GM18502 (cell line): ENCODE measurements at regions not wholly inside any gene's neighbourhood (a gene's known extent, or its start where the extent isn't known, plus 50 kb on each side); places are given as distances from the start of the nearest gene placed in this dataset.

Source experiments
- ATAC-seq: cut with Tn5 transposase; IDR thresholded peaks from one replicate; pipeline ENCODE4 v1.9.1; 2021; ENCODE audit warnings: mild to moderate bottlenecking; ENCODE audit not compliant: unreplicated experiment, poor library complexity

DNA sequence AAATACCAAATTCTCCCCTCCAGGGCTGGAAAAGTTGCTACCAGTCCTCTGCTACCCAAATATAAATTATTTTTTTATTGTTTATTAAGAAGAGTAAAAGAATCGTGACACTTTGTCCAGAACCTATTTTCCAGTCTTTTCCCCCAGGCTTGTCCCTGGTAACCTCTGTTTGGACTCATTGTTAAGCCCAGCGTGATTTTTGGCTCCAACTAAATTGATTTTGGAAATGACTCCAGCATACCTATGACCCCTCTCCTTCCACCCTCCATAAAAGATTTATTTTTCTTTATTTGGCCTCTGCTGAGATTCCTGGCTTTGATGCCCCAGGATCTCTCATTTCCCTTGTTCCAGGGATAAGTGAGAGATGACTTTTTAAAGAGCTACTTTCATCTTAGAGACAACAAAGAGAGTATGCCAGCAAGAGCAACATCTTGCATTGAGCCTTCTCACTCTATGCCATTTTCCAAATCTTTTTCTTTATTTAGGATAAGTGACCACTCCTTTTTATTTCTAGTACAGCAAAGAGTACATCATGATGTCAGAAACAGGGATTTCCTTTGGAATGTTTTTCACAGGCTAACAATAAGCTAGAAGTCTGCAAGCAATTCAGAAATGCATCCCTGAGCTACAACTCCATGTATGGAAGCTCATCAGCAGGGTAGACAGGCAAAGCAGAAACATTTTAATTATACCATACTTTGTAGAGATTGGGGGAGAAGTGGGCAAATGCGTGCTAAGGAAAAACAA, 75.8 kb downstream of the DAD1 start:
- ATAC-seq, result no peak

DNA sequence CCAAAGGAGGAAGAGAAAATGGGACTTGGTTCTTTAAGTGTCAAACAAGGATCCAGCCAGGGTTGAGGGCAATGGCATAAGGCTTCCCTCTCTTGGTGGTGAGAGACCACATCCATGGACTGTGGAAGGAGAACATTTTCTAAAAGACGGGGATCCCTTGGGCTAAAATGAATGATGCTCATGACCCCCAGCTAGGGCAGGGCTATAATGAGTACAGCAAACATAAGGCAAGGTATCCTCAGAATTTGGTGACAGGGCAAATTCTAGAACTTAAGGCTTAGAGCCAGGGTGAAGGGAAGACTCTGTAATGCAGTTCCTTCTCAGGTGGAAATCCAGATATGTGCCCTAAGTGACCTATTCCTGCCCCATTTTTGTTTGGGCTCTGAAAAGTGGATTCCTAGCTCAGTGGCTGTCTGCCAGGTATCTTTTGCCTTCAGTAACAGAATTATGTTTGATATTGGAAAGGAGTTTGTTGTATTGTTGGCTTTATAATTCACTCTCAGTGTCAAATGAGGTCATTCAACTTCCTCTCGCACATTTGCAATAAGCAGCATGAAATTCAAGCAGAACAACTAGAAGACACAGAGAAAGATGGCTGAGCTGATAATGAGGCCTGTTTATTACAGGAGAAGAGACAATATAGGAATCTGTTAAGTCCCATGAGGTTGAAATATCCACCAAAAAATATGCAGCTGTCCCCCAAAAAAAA, 76.8 kb downstream of the DAD1 start:
- ATAC-seq, result no peak

DNA sequence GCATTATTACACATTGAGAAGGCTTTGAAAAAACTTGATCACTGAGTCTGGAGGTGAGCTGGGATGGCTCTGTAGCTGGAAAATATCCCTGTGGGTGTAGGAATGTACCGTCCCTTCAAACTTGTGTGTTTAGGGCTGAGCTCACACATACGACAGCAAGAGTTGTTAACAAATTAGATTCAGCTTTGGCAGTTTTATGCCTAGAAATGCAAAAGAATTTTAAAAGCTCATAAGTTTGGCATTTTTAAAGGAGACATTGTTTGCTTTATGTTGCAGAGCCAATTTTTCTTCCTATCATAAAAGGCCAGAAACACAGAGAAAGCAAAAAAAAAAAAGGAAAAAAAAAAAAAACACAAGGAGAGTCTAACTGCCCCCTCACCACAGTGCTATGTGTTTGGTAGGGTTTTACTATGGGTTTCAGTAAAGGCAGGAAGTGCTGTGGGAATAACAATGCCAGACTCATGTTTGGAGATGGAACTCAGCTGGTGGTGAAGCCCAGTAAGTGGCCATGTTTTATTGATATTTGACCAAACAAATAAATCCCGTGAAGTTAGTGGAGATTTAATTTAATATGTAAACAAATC, 78.4 kb downstream of the DAD1 start:
- ATAC-seq, result no peak

DNA sequence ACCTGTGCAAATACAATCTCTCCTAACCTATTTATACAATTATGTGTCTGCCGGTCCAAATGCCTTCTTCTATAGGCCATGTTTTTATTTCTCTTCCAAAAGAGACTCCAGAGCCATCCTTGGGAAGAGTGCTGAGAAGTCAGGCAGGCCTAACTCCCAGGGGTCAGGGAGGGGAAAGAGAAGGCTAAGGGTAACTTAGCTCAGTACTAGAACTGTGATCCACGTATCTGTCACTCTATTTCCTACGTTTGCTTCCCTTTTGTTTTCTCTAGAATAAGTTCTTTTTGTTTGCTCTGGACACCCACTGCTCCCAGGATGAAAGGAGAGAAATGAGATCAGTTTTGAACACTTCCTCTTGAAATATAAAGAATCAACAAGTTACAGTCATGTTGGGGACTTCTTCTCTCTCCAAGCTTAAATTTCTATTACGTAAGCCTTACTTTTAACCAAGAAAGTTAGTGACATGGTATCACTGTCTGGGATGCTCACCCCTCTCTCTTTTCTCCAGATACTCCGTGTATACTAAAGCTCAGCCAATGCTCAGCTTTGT, 79.2 kb downstream of the DAD1 start:
- no peak for ATAC-seq

DNA sequence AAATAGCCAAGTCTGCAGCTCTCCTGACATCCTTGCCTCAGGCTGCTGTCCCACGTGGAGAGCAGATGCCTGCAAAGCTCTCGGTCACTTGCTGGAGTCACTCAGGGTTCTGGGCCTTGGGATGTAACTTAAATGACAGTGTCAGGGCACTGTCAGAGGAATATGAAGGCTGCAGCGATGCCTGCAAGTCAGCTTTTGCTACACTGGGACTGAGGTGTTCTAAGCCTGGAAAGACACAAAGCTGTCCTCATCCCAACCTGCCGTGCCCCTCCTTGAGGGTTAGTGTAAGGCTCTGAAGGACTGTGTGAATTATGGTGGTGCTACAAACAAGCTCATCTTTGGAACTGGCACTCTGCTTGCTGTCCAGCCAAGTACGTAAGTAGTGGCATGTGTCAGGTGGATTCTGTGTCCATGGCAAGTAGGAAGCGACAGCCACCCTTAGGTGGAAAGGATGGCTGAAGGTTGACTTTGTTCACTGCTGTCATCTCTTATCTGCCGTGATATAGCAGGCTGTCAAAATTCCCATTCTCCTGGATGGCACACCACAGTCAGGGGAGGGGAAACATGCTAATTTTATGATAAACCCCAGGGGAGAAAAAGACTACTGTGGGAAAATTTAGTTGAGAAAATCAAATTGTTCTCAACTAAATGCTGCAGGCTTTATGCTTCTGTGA, 79.9 kb downstream of the DAD1 start:
- ATAC-seq, result no peak

DNA sequence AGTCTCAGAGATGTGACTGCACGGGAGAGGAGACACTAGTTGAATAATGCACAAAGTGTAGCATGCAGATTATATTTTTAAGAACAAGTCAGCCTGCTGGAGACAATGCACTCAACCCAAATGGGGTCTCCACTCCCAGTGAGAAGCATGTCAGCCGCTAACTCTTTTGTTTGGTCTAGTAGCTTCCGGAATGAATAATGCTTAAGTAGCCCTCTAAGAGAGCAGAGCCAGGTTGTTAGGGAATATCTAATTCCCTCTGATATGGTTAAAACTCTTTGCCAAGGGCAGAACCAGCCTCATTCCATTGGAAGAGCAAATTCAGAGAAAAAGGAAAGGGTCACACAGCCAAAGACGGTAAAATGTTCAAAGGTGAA, 80.4 kb downstream of the DAD1 start:
- ATAC-seq, result no peak

DNA sequence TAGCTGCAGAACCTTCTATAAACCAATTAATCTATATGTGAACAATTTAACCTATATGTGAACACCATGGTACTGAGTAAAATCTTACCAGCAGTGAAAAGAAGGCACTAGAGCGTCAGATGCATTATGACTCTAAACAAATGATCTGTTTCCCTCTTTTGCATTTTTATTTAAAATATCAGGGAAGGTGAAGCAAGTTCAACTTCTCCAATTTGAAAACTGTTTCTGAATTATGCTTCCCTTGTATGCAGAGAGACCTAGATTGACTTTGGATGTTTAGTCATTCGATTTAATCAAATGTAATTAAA, 80.9 kb downstream of the DAD1 start:
- no peak for ATAC-seq

DNA sequence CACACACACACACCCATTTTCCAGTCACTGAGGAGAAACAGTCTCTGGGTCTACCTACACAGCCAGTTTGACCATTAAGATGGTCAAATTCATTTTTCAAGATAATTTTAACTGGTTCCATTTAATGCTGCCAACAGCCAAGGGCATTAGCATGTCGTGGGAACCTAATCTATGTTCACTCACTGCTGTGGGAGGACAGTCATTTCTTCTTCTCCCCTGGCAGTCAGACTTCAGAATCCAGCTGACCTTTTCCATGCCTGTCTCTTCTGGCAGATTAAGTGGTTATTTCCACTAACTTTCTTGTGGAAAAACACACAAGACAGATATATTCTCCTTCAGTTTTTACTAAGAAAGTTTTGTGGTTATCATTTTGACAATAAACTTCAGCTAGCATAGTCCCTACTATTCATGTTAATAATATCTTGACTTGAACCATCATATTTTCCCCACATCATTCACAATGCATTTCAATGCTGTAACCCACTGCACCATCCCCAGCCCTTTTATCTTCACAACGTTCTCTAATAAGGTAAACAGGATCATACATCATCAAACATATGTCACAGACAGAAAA, 82.2 kb downstream of the DAD1 start:
- ATAC-seq, result no peak

DNA sequence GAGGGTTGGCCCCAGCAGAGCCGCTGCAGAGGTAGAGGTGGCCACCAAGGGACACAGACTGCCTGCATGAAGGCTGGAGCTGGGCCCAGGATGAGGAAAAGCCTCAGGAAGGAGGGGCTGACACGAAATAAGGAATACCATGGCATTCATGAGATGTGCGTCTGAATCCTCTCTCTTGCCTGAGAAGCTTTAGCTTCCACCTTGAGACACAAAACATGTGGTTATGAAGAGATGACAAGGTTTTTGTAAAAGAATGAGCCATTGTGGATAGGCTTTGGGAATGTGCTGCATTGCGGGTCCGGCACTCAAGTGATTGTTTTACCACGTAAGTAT, 82.7 kb downstream of the DAD1 start:
- no peak for ATAC-seq

DNA sequence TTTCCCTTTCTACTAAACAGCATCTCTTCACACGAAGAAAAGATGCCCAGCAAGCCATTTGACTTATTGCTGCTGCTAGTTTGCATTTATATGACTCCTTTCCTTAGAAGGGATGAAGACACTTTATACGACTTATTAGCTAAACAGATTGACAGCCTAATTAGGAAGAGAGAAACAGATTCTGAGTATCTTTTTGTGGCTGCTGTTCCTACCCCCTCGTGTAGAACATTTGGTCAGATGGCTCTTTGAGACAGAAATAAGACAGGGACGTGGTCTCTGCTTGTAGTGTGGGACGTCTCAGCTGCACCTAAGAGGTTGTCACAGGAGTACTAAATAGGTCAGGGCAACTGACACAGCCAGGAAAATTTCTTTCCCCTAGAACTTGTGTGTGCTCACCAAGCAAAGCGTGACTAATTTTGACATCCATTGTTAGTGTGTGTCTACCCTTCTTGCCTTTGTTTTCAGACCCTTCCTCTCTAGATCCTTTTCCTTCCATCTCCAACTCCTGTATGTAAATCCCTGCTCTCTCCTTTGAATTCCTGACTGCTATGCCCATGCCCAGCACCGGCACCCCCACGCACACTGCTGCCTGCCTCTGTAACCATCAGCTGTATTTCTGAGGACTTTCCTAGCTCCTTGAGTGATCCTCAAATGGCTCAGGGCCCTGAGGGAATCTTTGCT, 83.2 kb downstream of the DAD1 start:
- no peak for ATAC-seq

DNA sequence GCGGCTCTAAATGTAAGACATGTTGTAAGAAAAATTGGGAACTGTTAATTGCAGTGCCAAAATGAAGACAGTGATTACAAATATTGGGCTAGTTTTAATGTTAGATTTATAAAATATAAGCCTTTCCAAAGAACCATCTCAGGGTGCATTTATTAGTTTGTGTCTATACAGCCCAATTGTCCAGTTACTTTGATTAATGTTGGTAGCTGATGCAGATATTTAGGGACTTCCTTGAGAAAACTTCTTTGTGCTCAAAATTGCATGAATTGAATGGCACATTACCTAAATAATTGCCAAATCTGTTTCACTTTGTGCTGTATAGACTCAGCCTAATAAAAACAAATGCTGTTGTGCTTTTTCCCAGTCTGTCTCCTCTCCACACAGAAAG, 83.7 kb downstream of the DAD1 start:
- ATAC-seq, result no peak

DNA sequence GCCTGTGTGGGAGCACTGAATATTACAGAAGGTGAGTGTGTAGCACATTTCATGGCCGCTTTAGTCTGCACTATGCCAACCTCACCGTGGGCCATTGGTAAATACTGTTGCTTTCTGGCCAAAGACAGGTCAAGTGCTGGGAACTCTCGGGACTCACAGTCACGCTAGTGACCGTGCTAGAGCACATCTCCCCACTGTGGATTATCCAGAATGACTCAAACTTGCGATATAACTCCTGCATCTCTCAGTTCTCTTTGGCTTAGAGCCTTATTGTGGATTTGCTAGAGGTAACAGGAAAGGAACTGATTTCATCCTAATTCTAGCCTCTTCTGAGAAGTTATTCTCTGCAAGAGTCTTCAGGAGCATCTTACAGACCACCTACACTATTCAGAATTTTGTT, 86.5 kb downstream of the DAD1 start:
- no peak for ATAC-seq

DNA sequence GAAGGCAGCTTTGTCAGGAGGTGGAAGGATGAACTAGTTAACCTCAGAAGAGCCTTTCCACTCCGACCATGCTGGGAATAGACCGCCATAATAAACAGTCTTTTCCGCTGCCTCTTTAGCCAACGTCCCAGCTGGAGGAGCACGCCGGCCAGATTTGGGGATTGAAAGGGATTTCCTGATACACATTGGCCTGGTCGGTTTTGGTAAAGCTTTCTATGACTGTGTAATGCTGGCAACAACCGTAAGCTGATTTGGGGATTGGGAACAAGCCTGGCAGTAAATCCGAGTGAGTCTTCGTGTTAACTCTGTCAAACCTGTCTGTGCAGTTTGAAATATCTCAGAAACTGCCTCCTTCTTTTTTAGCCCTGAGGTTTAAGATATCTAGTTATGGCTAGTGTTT, 87.0 kb downstream of the DAD1 start:
- no peak for ATAC-seq

DNA sequence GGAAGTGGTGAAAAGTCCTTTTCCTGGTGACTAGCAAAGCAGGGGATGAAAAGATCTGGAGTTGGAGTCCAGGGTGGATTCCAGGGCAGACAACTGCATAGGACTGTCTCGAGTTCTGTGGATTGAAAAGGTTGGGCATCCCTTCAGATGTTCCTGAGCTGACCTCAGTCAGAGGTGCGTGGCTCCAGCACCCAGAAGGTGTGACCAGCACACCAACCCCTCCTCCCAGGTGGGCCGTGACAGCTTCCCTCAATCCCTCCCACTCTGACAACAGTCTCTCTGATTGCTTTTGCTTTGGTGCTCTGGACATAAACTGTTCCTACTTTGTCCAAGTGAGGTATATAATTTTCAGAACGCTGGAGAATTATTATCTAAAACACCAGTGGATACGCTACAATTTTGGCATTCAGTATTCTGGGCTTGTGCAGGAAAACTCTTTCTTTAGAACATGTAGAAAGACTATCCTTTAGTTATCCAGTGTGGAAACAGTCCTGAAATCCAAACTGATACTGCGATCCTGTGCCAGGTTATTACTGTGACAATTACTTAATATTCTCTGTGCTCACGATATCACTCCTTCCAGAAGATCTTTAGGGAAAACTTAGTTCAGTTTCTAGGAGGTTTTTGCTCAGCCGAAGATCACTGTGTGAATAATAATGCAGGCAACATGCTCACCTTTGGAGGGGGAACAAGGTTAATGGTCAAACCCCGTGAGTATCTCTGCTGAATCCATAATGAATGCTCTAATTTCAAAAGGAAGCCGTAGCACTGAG, 87.9 kb downstream of the DAD1 start:
- ATAC-seq, result no peak

DNA sequence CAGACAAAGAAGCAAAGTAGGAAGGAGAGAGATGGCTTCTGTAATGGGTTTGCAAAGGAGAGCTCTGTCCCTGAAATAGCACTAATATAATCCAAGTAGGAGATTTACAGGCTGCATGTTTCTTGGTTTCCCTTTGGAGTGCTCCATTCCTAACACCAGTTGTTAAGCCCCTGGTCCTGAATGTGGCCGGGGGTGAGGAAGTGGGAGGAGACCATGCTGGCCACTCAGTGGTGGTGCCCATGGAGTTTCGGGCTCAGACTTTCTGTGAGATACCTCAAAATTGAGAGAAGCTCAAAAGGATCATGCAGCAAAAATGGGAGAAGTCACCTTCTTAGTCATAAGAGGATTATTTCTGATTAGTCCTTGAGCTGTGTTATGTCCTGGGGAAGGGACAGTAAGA, 88.5 kb downstream of the DAD1 start:
- ATAC-seq, result no peak

DNA sequence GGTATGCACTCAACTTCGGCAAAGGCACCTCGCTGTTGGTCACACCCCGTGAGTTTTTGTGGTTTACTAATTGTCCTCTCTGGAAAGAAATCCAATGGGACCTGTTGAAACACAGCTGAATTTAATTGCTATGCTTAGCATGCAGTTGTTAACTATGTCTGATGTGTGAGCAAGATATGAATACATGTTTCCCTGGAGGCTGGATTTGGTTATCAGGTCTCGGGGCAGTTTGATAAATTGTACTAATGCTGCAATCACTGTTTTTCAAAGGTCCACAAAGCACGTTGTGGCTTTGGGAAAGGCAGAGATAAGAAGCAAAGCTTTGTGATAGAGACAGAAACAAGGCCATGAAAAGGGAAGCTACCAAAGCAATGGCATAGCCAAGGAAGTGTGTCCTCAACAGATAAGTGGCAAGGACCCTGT, 91.3 kb downstream of the DAD1 start:
- no peak for ATAC-seq

DNA sequence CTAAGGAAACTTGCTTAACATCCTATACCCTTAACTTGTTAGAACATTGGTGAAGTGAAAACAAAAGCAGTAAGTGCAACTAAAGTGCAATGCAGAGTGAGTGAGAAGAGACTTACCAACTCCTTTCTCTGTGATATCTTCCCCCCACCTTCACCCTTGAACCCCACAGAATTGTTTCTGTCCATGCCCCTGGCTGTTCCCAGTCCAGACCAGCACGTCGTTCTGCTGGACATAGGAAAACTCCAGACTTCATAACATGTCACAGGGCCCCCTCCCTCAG, 91.9 kb downstream of the DAD1 start:
- ATAC-seq, result peak; percentile 32

DNA sequence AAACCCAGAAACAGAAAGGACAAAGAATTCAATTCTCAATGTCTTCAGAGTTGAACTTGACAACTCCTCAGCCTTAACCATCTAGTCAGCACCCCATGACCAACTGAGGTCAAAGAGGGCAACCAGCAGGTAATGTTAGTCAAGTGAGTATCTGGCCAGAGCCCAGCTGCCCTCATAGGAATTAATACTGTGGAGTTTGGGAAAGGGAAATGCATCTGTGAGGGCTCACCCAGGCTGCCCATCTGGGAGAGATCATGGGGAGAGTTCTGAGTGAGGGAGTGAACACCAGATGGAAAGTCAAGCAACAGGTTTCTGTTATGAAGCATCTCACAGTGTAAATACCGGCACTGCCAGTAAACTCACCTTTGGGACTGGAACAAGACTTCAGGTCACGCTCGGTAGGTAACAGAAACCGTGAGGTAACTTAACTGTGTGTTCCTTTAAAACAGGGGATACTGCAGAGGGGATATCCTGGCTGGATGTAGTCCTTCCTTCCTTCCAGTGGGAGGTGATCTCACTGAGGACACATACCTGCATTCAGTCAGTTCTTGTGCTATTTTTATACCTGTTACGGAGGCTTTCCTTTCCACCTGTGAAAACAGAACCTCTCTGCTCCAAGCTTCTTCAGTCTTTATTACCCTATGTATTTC, 94.4 kb downstream of the DAD1 start:
- ATAC-seq, result no peak

DNA sequence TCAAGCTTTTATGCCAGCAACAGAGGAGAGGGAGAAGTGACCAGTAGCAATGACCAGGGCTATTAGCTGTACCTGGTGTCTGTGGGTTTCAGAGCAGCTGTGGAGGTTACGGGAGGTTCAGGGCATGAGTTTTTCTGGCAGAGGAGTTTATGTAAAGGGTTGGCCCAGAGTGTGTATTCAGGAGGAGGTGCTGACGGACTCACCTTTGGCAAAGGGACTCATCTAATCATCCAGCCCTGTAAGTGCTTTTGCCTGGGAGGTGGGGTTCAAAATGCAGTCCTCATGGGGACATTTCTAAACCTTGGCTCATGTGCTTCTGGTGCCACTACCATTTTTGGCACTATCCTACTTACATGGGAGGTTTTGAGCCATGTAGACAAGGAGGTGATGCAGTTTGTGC, 95.3 kb downstream of the DAD1 start:
- ATAC-seq, result no peak
